ENCODE measurements at regions not wholly inside any gene's neighbourhood (a gene's known extent, or its start where the extent isn't known, plus 50 kb on each side); places are given as distances from the start of the nearest gene placed in this dataset.

GRCh38 chr10:47076949-47077361, 165.7 kb downstream of the PTPN20 start:
- no peak for TF ChIP-seq CTCF (IDR thresholded peaks at IDR 0.05; ENCODE audit: insufficient read depth, low read depth, low read length)
- peak; percentile 8 for DNase-seq (ENCODE audit: low read depth)
- H3K4me3 ChIP-seq (ENCODE audit: low read depth, low read length), result no peak overlapping the region

- DNase-seq (ENCODE audit: low read depth), result no peak
- TF ChIP-seq CTCF (IDR thresholded peaks at IDR 0.05; ENCODE audit: insufficient read depth, low read depth, low read length), result no peak
- H3K4me3 ChIP-seq (ENCODE audit: low read depth, low read length), result no peak overlapping the region
Observed at GRCh38 chr10:47077386-47077785, 166.2 kb downstream of the PTPN20 start.

DNA sequence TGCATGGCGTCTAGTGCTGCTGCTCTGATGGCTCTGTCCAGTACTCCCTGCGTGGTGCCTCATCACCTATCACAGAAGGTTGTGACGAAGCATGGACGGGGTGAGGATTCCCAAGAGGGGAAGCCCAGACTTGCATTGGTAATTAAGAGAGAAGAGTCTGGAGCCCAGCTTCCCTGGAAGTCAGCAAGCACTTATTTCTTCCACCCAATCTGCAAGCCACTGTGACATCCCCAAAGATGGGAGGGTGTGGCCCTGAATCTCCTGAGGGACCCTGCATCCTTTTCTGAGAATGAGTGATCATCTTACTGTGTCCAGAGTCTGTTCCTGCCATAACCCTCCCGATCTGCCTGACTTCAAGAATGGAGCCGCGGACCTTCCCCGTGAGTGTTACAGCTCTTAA, 166.7 kb downstream of the PTPN20 start:
- TF ChIP-seq CTCF (IDR thresholded peaks at IDR 0.05; ENCODE audit: insufficient read depth, low read depth, low read length), result no peak
- H3K4me3 ChIP-seq (ENCODE audit: low read depth, low read length), result no peak overlapping the region

DNA sequence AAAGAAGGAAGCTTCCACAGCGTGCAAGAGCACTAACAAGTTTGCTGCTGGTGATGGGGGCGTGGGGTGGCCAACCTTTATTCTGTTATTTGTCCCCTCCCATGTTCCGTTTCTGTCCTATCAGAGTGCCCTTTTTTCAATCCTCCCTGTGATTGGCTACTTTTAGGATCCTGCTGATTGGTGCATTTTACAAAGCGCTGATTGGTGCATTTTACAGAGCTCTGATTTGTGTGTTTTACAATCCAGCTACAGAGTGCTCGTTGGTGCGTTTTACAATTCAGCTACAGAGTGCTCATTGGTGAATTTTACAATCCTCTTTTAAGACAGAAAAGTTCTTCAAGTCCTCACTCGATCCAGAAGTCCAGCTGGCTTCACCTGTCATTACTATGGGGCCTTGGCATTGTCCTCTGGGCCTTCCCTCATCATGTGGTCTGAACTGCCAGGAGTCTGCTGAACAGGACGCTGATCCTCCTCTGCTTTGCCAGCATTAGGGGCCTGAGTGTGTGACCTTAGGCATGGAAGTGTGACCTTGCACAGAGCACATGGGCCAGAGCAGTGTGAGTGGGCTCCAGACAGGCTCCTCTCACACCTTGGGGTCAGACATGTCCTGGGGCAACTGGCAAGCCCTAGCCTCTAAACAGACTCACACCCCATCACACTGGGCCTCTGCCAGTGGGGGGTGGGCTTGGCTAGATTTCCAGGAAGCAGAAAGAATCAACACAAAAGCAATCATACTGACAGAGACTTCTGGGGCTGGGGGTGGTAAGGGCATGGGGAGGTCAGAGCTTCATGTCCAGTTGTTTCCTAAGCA, 167.4 kb downstream of the PTPN20 start:
- TF ChIP-seq CTCF (IDR thresholded peaks at IDR 0.05; ENCODE audit: insufficient read depth, low read depth, low read length), result no peak
- no peak overlapping the region for H3K4me3 ChIP-seq (ENCODE audit: low read depth, low read length)
- DNase-seq (ENCODE audit: low read depth), result no peak

More for the DNA sequence above, 166.7 kb downstream of the PTPN20 start:
- DNase-seq (ENCODE audit: low read depth), result no peak

DNA sequence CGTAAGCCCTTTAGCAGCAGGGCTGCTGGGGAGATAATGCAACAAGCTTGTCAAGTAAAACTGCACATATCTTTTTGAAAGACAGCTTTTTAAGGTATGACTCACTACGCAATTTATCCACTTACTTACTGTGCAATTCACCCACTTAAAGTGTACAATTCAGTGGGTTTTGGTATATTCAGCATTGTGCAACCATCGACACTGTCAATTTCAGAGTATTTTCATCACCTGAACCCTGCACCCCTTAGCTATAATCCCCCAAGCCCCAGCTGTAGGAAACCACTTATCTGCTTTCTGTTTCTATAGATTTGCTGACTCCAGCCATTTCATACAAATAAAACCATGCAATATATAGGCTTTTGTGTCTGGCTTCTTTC, 168.0 kb downstream of the PTPN20 start:
- TF ChIP-seq CTCF (IDR thresholded peaks at IDR 0.05; ENCODE audit: insufficient read depth, low read depth, low read length), result no peak
- DNase-seq (ENCODE audit: low read depth), result no peak
- H3K4me3 ChIP-seq (ENCODE audit: low read depth, low read length), result no peak overlapping the region

DNA sequence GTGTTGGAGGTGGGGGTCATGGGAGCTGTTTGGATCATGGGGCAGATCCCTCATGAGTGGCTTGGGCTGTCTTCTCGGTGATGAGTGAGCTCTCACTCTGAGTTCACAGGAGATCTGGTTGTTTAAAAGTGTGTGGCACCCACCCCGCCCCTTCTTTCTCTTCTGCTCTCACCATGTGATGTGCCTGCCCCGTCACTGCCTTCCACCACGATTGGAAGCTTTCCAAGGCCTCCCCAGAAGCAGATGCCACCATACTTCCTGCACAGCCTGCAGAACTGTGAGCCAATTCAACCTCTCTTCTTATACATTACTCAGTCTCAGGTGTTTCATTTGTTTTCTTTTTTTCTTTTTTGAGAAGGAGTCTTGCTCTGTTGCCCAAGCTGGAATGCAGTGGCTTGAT, 170.0 kb downstream of the PTPN20 start:
- no peak overlapping the region for H3K4me3 ChIP-seq (ENCODE audit: low read depth, low read length)
- no peak for TF ChIP-seq CTCF (IDR thresholded peaks at IDR 0.05; ENCODE audit: insufficient read depth, low read depth, low read length)

More for the DNA sequence above, 170.0 kb downstream of the PTPN20 start:
- DNase-seq (ENCODE audit: low read depth), result no peak

All from fibroblast of villous mesenchyme (primary cell).